NCI-H510A (cell line): ENCODE measurements at regions not wholly inside any gene's neighbourhood (a gene's known extent, or its start where the extent isn't known, plus 50 kb on each side); places are given as distances from the start of the nearest gene placed in this dataset.

Source experiments
- DNase-seq: peaks from one replicate; lab custom pipeline; 2025; lab: John Stamatoyannopoulos, UW

- no peak for DNase-seq
These were observed 196.1 kb upstream of the ESRRG start for GRCh38 chr1:216919060-216919970.

DNA sequence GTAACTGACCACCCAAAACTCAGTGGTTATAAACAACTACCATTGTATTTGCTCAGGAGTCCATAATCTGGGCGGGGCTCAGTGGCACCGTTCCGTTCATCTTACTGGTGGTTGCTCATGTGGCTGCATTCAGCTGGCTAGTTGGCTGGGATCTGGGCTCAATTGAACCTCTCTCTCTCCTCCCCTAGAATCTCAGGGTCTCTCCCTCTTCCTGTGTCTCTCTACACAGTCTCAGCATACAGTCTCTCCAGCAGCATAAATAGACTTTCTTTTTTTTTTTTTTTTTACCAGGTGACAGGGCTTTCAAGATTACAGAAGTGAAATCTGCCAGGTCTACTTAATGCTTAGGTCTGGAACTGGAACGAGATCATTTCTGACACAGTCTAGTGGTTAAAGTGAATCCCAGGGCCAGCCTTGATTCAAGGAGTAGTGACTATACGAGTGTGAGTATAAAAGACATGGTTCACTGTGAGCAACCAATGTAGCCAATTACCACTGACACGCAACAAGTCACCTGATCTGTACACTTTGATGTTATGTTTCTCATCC lies 193.7 kb upstream of the ESRRG start:
- no peak for DNase-seq

DNA sequence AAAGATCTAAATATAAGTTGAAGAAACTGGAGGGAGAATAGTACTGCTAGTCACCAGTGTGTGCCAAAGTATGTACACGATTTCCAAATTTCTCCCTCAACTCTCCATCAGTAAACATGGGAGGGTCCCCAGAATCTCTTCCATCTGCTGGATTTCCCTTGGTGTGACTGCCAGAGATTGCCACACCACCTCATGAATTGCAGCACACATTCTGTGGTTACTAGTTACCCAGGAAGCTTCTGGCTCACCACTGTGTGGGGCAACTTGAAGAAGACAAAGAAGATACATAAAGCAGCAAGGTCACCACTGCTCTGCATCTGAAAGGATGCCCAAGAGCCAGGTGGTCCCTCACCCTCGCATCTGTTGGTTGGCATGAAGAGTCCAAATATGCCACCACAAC lies 191.7 kb upstream of the ESRRG start:
- no peak for DNase-seq

GRCh38 chr1:216913976-216914375 lies 190.7 kb upstream of the ESRRG start:
- DNase-seq: no peak

GRCh38 chr1:216910081-216910840 lies 187.0 kb upstream of the ESRRG start:
- DNase-seq: no peak

- no peak for DNase-seq
These were observed 184.9 kb upstream of the ESRRG start for GRCh38 chr1:216908126-216908525.

DNA sequence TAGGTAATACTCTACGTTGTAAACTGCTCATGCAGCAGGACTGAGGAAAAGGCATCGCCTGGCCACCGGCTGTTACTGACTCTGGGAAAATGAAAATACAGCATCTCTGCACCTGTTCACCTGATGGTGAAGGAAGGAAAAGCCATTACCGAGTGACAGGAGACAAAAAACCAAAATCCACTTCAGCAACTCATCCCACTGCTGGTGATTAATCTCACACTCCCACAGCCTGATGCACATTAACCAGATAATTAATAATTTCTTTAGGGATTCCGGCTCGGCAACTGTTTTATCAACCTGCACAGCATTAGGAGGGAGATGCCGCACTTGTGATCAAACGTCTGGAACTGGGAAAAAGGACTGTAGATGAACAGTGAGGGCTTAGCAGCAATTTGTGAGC lies 183.9 kb upstream of the ESRRG start:
- no peak for DNase-seq

DNA sequence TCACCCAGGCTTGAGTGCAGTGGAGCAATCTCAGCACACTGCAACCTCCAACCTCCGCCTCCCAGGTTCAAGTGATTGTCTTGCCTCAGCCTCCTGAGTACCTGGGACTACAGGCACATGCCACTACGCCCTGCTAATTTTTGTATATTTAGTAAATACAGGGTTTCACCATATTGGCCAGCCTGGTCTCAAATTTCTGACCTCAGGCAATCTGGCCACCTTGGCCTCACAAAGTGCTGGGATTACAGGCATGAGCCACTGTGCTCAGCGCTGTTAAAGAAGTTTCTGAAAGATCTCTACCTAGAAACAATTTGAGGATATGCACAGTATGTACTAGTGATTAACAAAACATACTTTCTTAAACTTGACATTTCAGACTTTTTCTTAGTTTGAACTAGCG lies 182.6 kb upstream of the ESRRG start:
- DNase-seq: no peak

- DNase-seq: no peak
These were observed 181.9 kb upstream of the ESRRG start for GRCh38 chr1:216905137-216905536.

GRCh38 chr1:216904471-216904870 lies 181.2 kb upstream of the ESRRG start:
- no peak for DNase-seq

GRCh38 chr1:216903382-216903740 lies 180.1 kb upstream of the ESRRG start:
- no peak for DNase-seq

DNA sequence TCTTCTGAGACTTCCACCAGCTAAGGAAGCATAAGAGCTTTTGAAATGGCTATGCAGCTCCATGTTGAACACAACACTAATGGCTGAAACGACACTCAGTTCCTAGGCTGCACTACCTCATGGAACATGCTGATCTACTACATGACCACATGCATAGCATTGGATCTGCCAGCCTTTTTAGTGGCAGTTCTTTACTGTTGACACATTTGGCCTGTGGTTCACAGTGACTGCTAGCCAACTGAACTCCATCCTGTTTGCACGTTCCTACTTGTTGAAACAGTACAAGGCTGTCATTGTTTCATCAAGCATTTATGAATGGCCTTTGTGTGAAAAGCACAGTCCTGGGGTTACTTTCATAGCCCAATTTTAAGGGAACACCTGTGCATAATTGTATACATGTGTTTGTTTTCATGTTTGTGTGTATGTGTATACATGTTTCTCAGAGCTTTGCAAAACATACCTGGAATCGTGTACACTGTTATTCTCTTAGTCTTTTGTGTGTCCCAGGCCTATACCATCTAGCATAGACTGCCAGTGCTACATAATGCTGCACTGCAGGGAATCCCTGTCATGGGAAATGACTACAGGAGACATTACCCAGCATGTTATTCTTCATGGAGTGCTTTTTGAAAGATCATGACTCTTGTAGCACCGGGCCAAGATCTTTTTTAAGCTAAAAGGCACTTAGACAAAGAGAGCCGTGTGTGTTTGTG lies 179.6 kb upstream of the ESRRG start:
- no peak for DNase-seq

- DNase-seq: no peak
These were observed 176.9 kb upstream of the ESRRG start for GRCh38 chr1:216900116-216900620.

DNA sequence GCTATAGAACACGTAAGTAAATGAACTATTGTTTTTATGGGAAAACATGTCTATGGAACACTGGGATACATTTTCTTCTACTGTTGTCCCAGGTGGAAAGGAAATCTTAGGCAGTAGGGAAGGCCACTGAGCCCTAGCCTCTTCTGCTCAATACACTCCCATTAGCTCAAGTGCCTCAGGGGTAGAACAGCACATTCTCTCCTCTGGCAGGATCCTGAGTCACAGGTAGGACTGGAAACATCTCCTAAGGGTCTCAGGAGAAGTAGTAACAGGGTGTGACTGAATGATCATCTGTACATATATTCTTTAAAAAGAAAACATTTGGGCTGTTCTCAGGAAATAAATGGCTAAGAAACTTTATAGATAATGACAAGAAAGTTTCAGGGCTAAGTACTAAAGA lies 175.6 kb upstream of the ESRRG start:
- DNase-seq: no peak

DNA sequence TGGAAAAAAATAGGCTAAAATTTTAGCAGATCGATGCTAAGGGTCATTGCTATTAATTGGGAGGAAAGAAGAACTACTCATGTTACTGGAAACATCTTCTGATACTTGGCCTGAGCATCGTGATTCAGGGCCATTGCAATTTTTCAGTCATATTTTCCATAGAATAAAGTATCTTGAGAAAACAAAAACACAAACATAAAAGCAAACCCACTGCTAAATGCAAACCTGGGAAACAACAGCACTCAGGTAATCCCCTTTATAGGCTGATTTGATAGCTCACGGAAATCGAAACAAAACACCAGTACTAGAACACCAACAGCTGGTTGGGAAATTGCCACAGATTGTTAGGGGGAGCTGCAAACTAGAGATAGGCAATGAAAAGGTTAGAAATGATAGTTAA lies 172.9 kb upstream of the ESRRG start:
- no peak for DNase-seq

- no peak for DNase-seq
These were observed 171.3 kb upstream of the ESRRG start for GRCh38 chr1:216894494-216894893.

GRCh38 chr1:216892581-216893160 lies 169.4 kb upstream of the ESRRG start:
- DNase-seq: no peak

DNA sequence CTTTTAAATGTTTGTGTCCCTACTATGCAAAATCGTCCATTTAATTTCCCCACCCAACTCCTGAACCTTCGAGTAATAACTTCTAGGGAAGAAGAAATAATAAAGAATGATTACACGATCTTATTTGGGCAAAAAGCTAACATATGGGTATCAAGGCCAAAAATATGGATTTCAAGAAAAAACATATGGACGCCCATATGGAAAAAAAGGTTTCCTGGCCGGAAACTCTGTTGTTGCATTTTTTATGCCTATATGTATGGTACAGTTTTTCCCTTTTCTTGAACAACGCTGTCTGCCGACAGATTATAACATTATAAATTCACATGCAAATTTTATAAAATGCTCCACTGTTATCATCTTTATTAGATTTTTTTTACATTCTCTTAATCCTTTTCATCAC lies 167.6 kb upstream of the ESRRG start:
- no peak for DNase-seq

DNA sequence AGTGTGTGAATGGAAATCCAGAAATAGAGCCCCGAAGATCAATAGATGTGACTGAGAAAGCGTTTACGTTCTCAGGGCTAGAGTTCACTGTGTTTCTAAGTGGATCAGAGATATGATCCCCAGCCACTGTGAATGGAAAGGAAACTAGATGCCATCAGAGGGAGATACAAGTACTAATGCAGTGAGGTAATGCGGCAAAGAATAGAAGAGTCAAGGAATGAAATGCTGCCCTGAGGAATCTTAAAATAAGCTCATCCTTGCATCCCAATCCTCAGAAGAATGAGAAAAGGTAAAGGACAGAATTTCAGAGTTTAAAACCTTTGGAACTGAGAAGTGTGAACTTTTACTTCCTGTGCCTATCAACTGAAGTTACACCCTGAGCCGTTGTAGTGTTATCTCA lies 165.5 kb upstream of the ESRRG start:
- DNase-seq: no peak

DNA sequence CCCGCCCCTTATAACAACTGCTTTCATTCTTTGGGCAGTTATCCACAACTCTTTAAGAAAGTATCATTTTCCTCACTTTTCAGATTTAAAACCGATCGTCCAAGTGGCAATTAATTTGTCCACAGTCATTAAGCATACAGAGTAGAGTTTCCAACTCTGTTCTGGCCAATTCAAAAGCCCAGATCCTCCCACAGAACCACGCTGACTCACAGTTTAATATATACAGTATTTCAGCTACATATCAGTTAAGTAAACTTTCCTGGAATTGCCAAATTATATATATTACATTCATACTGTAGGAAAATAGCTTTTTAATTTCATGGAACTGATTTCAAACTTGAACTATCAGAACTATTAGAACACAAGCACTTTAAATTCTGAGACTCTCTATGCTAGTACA lies 163.8 kb upstream of the ESRRG start:
- DNase-seq: no peak

DNA sequence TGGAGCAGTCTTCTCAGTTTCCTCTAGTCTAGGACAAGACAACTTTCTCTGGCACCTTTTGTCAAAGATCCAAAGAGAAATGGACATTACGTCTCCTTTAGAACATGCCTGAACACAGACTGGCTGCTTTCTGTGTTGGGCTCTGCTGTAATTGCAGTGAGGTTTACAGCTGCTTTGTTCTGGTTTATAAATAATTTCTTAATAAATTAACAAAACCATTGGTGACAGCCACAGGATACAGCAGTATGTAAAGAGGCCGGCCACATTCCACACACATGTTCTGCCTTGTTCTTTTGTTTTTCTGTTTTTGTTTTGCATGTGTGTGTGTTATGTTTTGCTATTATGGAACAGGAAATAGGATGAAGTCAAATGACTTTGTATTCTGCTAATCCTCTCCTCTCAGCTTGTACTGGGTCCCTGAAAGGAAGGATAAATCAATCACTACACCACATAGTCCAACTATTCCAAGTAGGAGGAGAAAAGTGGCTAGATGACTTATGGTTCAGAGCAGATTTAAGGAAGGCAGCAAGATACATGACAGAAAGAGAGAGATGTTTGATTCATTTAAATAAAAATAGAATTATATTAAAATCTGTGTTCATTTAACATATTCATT lies 161.5 kb upstream of the ESRRG start:
- no peak for DNase-seq
